Upper lobe of left lung (tissue), 6 donors: ENCODE measurements at regions not wholly inside any gene's neighbourhood (a gene's known extent, or its start where the extent isn't known, plus 50 kb on each side); places are given as distances from the start of the nearest gene placed in this dataset.

Experiments used
- ATAC-seq, 2 donors: fragments of 200-7000 bp; cut with Tn5 transposase; one replicate each; pipeline ENCODE4 v1.9.1; 2022; ENCODE audit warnings: mild to moderate bottlenecking in 2 of 2, moderate library complexity in 2 of 2; ENCODE audit not compliant: low FRiP score in 2 of 2
- DNase-seq, 2 donors: peaks; one replicate each; pipeline ENCODE4 v3.0.0-alpha.2; 2019 to 2020
- H3K27ac ChIP-seq, 4 donors: fragments of 200-600 bp; sonication (generic); one replicate each; pipeline ENCODE4 v1.5.1; 2016 to 2019
- H3K27me3 ChIP-seq, 4 donors: fragments of 200-600 bp; sonication (generic); one replicate each; pipeline ENCODE4 v1.5.1; 2017 to 2019
- H3K36me3 ChIP-seq, 4 donors: fragments of 200-600 bp; sonication (generic); one replicate each; pipeline ENCODE4 v1.5.1; 2016 to 2019
- H3K4me1 ChIP-seq, 4 donors: fragments of 200-600 bp; sonication (generic); one replicate each; pipeline ENCODE4 v1.5.1; 2018 to 2019
- H3K4me3 ChIP-seq, 4 donors: fragments of 200-600 bp; sonication (generic); one replicate each; pipeline ENCODE4 v1.5.1; 2017 to 2019; ENCODE audit warnings: mild to moderate bottlenecking in 2 of 4, moderate library complexity in 1 of 4
- H3K9me3 ChIP-seq, 4 donors: fragments of 200-600 bp; sonication (generic); one replicate each; pipeline ENCODE4 v1.5.1; 2018 to 2019
- EP300 ChIP-seq, 4 donors: sonication (generic); formaldehyde crosslinking; IDR thresholded peaks; one replicate each; pipeline ENCODE4 v1.5.1; 2017; ENCODE audit warnings: antibody characterized with exemption in 4 of 4, control low read depth in 2 of 4
- POLR2A ChIP-seq, 4 donors: fragments of 450-650 bp; IDR thresholded peaks; one replicate each; pipeline ENCODE4 v1.5.1; 2016 to 2017; ENCODE audit warnings: antibody characterized with exemption in 4 of 4, mild to moderate bottlenecking in 2 of 4
- POLR2AphosphoS5 ChIP-seq, 2 donors: sonication (generic); formaldehyde crosslinking; IDR thresholded peaks; one replicate each; pipeline ENCODE4 v1.5.1; 2017; ENCODE audit warnings: antibody characterized with exemption in 2 of 2
- WGBS, 2 donors: methylation state at CpG; one replicate each; pipeline ENCODE4 v1.1.5; 2017 to 2018; 5-methylcytosine and 5-hydroxymethylcytosine counted together
- TF ChIP-seq, protein P1 (sequence below), 6 experiments: fragments of 450-650 bp in 4 of 6; fragments of 200-600 bp in 2 of 6; sonication (generic) in 2 of 6; IDR thresholded peaks; one replicate each; pipeline ENCODE4 v1.5.1; 2016 to 2019; ENCODE audit warnings: antibody characterized with exemption in 6 of 6
- donor health status: DM: no; HTN: no; CAD: no; lungs with moderate emphysema.
- donor health status: DM: no; HTN: yes; CAD: no; lungs with severe emphysema.

GRCh38 chr4:115770046-115770543, 656.7 kb upstream of the NDST4 start:
- Histone ChIP-seq H3K27me3 (no peaks in the 10 kb centered on the region), H3K27ac (no peak overlapping the region), H3K4me3 (no peak overlapping the region), H3K4me1 (no peaks in the 10 kb centered on the region), H3K9me3 (no peaks in the 10 kb centered on the region), H3K36me3 (no peaks in the 10 kb centered on the region)
- TF ChIP-seq POLR2A (IDR thresholded peaks at IDR 0.05) = no peak
- no peak for TF ChIP-seq POLR2AphosphoS5 (IDR thresholded peaks at IDR 0.05)
- TF ChIP-seq, protein P1, sequence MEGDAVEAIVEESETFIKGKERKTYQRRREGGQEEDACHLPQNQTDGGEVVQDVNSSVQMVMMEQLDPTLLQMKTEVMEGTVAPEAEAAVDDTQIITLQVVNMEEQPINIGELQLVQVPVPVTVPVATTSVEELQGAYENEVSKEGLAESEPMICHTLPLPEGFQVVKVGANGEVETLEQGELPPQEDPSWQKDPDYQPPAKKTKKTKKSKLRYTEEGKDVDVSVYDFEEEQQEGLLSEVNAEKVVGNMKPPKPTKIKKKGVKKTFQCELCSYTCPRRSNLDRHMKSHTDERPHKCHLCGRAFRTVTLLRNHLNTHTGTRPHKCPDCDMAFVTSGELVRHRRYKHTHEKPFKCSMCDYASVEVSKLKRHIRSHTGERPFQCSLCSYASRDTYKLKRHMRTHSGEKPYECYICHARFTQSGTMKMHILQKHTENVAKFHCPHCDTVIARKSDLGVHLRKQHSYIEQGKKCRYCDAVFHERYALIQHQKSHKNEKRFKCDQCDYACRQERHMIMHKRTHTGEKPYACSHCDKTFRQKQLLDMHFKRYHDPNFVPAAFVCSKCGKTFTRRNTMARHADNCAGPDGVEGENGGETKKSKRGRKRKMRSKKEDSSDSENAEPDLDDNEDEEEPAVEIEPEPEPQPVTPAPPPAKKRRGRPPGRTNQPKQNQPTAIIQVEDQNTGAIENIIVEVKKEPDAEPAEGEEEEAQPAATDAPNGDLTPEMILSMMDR (IDR thresholded peaks at IDR 0.05) = no peak
- no peak for TF ChIP-seq EP300 (IDR thresholded peaks at IDR 0.05)
- DNase-seq (no peak), ATAC-seq (no peak)

DNA sequence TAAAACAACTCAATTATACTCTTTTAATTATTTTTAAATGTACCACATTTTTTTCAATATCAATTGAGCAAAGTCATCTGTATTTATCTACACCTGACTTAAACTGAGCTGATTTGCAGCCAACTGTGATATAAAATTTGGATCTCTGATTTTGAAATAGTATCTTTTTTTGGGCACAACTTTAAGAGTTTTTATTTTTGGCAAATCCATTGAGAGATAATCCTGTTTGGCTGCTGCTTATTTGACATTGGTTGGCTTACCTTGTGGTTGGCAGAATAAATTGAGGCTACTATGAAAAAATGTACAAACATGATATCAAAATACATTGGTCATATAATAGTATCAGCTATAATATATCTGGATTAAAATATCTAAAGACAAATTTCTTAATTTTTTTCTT, 656.0 kb upstream of the NDST4 start:
- no peak overlapping the region for H3K27ac ChIP-seq
- no peaks in the 10 kb centered on the region for H3K4me1 ChIP-seq
- H3K27me3 ChIP-seq = no peaks in the 10 kb centered on the region
- no peak overlapping the region for H3K4me3 ChIP-seq
- no peaks in the 10 kb centered on the region for H3K9me3 ChIP-seq
- H3K36me3 ChIP-seq = no peaks in the 10 kb centered on the region
- no peak for TF ChIP-seq EP300 (IDR thresholded peaks at IDR 0.05)
- TF ChIP-seq POLR2A (IDR thresholded peaks at IDR 0.05) = no peak
- no peak for TF ChIP-seq POLR2AphosphoS5 (IDR thresholded peaks at IDR 0.05)
- TF ChIP-seq, protein P1 (IDR thresholded peaks at IDR 0.05) = no peak
- ATAC-seq (no peak), DNase-seq (no peak)

DNA sequence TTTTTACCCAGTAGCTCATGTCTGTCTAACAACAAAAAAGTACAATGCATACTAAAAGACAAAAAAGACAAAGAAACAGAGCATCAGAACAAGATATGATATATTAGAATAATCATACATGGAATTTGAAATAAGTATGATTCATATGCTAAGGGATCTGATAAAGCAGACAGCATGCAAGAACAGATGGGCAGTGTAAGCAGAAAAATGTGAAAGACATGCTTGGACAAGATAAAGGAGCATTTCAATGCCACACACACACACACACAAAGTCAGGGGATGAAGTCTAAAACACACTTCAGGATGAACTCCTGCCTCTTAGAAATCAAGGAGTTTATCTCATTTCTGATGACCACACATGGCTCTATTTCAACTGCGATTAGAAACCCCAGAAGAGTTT, 649.6 kb upstream of the NDST4 start:
- H3K36me3 ChIP-seq = no peaks in the 10 kb centered on the region
- no peak for ATAC-seq
- 77 to 92% methylated on average over 1 of the region's 1 CpG for WGBS, 2 donors
- no peak overlapping the region for H3K4me3 ChIP-seq
- H3K4me1 ChIP-seq = no peaks in the 10 kb centered on the region
- TF ChIP-seq POLR2AphosphoS5 (IDR thresholded peaks at IDR 0.05) = no peak
- no peak for TF ChIP-seq POLR2A (IDR thresholded peaks at IDR 0.05)
- TF ChIP-seq, protein P1 (IDR thresholded peaks at IDR 0.05) = no peak
- no peak for TF ChIP-seq EP300 (IDR thresholded peaks at IDR 0.05)
- DNase-seq = no peak
- no peaks in the 10 kb centered on the region for H3K27me3 ChIP-seq
- H3K27ac ChIP-seq = no peak overlapping the region
- H3K9me3 ChIP-seq = no peaks in the 10 kb centered on the region

GRCh38 chr4:115759231-115759630, 645.8 kb upstream of the NDST4 start:
- Histone ChIP-seq H3K9me3 (no peaks in the 10 kb centered on the region), H3K27me3 (no peaks in the 10 kb centered on the region), H3K4me1 (no peaks in the 10 kb centered on the region), H3K36me3 (no peaks in the 10 kb centered on the region), H3K4me3 (no peak overlapping the region), H3K27ac (no peak overlapping the region)
- peak; percentile 49 to 81 for ATAC-seq
- WGBS, 2 donors = 63 to 83% methylated on average over 2 of the region's 2 CpGs
- TF ChIP-seq, protein P1 (IDR thresholded peaks at IDR 0.05) = no peak
- no peak for TF ChIP-seq POLR2A (IDR thresholded peaks at IDR 0.05)
- no peak for TF ChIP-seq EP300 (IDR thresholded peaks at IDR 0.05)
- no peak for TF ChIP-seq POLR2AphosphoS5 (IDR thresholded peaks at IDR 0.05)
- peak in 1 of 2 donors; percentile 62 for DNase-seq

DNA sequence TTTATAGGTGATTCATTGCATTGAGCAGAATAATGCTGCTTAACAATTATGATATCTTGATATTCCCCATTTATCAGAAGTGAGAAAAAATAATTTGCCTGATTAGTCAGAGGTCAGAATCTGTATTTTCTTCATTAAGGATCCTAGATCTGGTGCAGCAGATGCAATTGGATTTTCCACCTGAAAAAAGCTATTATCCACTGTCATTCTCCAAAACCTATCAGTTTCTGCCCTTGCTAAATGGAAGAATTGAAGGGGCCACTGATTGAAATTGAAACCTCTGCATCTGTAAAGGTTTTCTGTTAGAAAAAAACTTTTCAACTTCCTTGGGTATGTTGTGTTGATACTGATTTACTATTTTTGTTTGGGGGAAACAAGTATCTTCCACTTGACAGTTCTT, 636.0 kb upstream of the NDST4 start:
- Histone ChIP-seq H3K4me1 (no peaks in the 10 kb centered on the region), H3K27me3 (no peaks in the 10 kb centered on the region), H3K27ac (no peak overlapping the region), H3K36me3 (no peaks in the 10 kb centered on the region), H3K9me3 (no peaks in the 10 kb centered on the region), H3K4me3 (no peak overlapping the region)
- no peak for TF ChIP-seq POLR2A (IDR thresholded peaks at IDR 0.05)
- TF ChIP-seq POLR2AphosphoS5 (IDR thresholded peaks at IDR 0.05) = no peak
- TF ChIP-seq, protein P1 (IDR thresholded peaks at IDR 0.05) = no peak
- no peak for TF ChIP-seq EP300 (IDR thresholded peaks at IDR 0.05)
- ATAC-seq (no peak), DNase-seq (no peak)
